CD4-positive, CD25-positive, alpha-beta regulatory T cell (primary cell): ENCODE measurements at regions not wholly inside any gene's neighbourhood (a gene's known extent, or its start where the extent isn't known, plus 50 kb on each side); places are given as distances from the start of the nearest gene placed in this dataset.
A peak's percentile ranks its signal among the peaks of the same experiment; 100 is the strongest.
"Not testable (repeated sequence)": the region's sequence is repeated elsewhere in the genome, so short reads cannot be mapped to it uniquely, and the experiment has no call there.

Experiments
- ATAC-seq, 2 donors: fragments of 150-1000 bp; cut with Tn5 transposase; one replicate each; pipeline ENCODE4 v1.10.0; 2021; ENCODE audit warnings: low read depth in 2 of 2, moderate number of reproducible peaks in 2 of 2, moderate library complexity in 1 of 2
- DNase-seq, 3 donors: peaks; one replicate each; pipeline versions ENCODE4 v3.0.0 to v3.0.0-alpha.2; 2012 to 2022; ENCODE audit warnings: mixed read lengths in 1 of 3
- H3K27ac ChIP-seq: one replicate; pipeline ENCODE4 v1.7.0; 2013; ENCODE audit warnings: mild to moderate bottlenecking, low read length; ENCODE audit not compliant: insufficient read depth, poor library complexity, severe bottlenecking
- H3K27me3 ChIP-seq: one replicate; pipeline ENCODE4 v1.7.0; 2013; ENCODE audit warnings: low read length; ENCODE audit not compliant: control insufficient read depth, insufficient read depth
- H3K36me3 ChIP-seq: one replicate; pipeline ENCODE4 v1.7.0; 2013; ENCODE audit warnings: mild to moderate bottlenecking, low read length, moderate library complexity; ENCODE audit not compliant: control insufficient read depth, insufficient read depth
- H3K4me1 ChIP-seq: 2 replicates; pipeline ENCODE4 v1.7.0; 2013; ENCODE audit warnings: mild to moderate bottlenecking, low read length; ENCODE audit not compliant: insufficient read depth, control insufficient read depth, poor library complexity, severe bottlenecking
- H3K4me3 ChIP-seq: one replicate; pipeline ENCODE4 v1.7.0; 2013; ENCODE audit warnings: low read depth, mild to moderate bottlenecking, low read length, moderate library complexity
- H3K9me3 ChIP-seq, 2 experiments: 1 replicate in 1 of 2; 2 replicates in 1 of 2; pipeline ENCODE4 v1.7.0; 2013; ENCODE audit warnings: low read length in 2 of 2, mild to moderate bottlenecking in 1 of 2, moderate library complexity in 1 of 2; ENCODE audit not compliant: control insufficient read depth in 2 of 2
- H3K27ac Mint-ChIP-seq, 3 donors: one replicate each; pipeline ENCODE4 v1.8.0; 2020 to 2022; ENCODE audit warnings: mild to moderate bottlenecking in 3 of 3, mixed read lengths in 3 of 3, moderate library complexity in 2 of 3
- H3K27me3 Mint-ChIP-seq: one replicate; pipeline ENCODE4 v1.8.0; 2022; ENCODE audit warnings: mild to moderate bottlenecking, mixed read lengths
- H3K36me3 Mint-ChIP-seq: one replicate; pipeline ENCODE4 v1.8.0; 2020; ENCODE audit warnings: mixed read lengths
- H3K4me1 Mint-ChIP-seq, 4 donors: one replicate each; pipeline ENCODE4 v1.8.0; 2020 to 2022; ENCODE audit warnings: mixed read lengths in 4 of 4, mild to moderate bottlenecking in 1 of 4
- H3K4me3 Mint-ChIP-seq, 4 donors: one replicate each; pipeline ENCODE4 v1.8.0; 2020 to 2022; ENCODE audit warnings: mild to moderate bottlenecking in 4 of 4, mixed read lengths in 4 of 4, moderate library complexity in 3 of 4
- H3K9me3 Mint-ChIP-seq, 7 donors: one replicate each; pipeline ENCODE4 v1.8.0; 2020 to 2022; ENCODE audit warnings: mixed read lengths in 7 of 7, mild to moderate bottlenecking in 3 of 7, moderate library complexity in 2 of 7

DNA sequence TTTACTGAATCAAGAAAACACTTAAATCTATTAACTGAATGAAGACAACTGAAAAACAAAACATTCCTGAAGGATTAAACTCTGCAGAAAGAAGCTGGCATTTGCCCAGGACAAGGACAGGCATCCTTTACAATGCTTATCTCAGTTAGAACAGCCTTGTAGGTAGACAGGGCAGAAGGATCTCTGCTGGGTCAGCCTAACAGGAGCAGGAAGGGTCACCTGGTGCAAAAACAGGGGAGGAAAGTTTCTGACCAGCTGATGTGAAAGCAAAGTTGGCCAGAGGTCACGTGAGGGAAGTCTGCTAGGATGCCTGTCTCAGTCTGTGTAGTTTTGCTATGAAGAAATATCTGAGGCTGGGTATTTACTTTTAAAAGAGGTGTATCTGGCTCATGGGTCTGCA lies 348.6 kb downstream of the ANAPC1 start:
- ATAC-seq (no peak), DNase-seq (peak in 1 of 3 donors; percentile 18)
- Mint-ChIP-seq H3K4me1 (peaks cover 15 to 39% (median 22%) of the 10 kb centered on the region in 4 donors), H3K27me3 (no peaks in the 10 kb centered on the region), H3K4me3 (peak overlapping the region in 3 of 4 donors; percentile 57 to 82 (median 69)), H3K36me3 (no peaks in the 10 kb centered on the region), H3K27ac (peak overlapping the region; percentile 89 to 96 (median 96)), H3K9me3 (peaks cover 0 to 2% (median 0%) of the 10 kb centered on the region in 7 donors)
- no peaks in the 10 kb centered on the region for H3K9me3 ChIP-seq
- H3K36me3 ChIP-seq: no peaks in the 10 kb centered on the region
- peak overlapping the region; percentile 79 for H3K27ac ChIP-seq
- no peaks in the 10 kb centered on the region for H3K27me3 ChIP-seq
- peaks cover 19% of the 10 kb centered on the region for H3K4me1 ChIP-seq
- H3K4me3 ChIP-seq: peak overlapping the region; percentile 67

GRCh38 chr2:111537078-111537655 lies 346.8 kb downstream of the ANAPC1 start:
- Mint-ChIP-seq H3K27ac (peak overlapping the region in 1 of 3 donors; percentile 96), H3K4me3 (peak overlapping the region in 2 of 4 donors; percentile 52 to 54), H3K9me3 (peaks cover 0 to 2% (median 0%) of the 10 kb centered on the region in 7 donors), H3K4me1 (peaks cover 15 to 38% (median 22%) of the 10 kb centered on the region in 4 donors), H3K27me3 (no peaks in the 10 kb centered on the region), H3K36me3 (no peaks in the 10 kb centered on the region)
- Histone ChIP-seq H3K9me3 (no peaks in the 10 kb centered on the region), H3K4me3 (no peak overlapping the region), H3K27me3 (no peaks in the 10 kb centered on the region), H3K4me1 (peaks cover 19% of the 10 kb centered on the region), H3K36me3 (no peaks in the 10 kb centered on the region), H3K27ac (no peak overlapping the region)
- ATAC-seq (no peak), DNase-seq (no peak)

- DNase-seq, H3K36me3 ChIP-seq, H3K36me3 Mint-ChIP-seq, H3K9me3 ChIP-seq, H3K27ac ChIP-seq, H3K4me3 ChIP-seq, H3K4me3 Mint-ChIP-seq, H3K27ac Mint-ChIP-seq, H3K4me1 ChIP-seq, H3K27me3 ChIP-seq, H3K9me3 Mint-ChIP-seq, H3K27me3 Mint-ChIP-seq, ATAC-seq: not testable (repeated sequence)
- peaks cover 2 to 16% (median 9%) of the 10 kb centered on the region in 4 donors for H3K4me1 Mint-ChIP-seq
Observed at GRCh38 chr2:111539991-111540390, 344.0 kb downstream of the ANAPC1 start.

DNA sequence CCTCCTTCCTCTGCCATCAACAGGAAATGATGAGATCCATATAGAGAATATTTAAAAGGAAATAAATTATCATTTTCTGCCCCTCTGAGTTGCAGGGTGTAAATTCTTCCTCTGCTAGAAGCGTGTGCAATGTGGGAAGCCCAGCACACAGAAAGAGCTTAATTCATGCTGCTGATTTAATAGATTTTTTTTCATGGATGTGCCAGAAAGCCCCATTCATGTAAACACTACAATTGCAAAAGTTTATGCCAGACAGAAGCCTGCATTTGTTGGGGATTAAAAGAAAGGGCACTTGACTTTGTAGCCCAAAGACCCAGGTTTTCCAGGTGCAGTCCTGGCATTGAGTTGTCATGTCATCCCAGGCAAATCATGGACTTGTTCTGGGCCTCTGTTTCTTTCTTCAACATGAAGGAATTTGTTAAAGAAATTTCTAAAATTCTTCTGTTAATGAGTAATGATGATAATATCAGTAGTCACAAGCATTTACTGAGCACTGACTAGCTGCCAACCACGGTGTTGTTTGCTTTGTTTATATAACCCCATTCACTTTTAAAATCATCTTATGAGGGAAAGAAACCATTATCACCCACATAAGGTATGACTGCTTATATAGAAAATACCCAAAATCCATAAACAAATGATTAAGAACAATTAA lies 341.7 kb downstream of the ANAPC1 start:
- not testable (repeated sequence) for H3K27me3 Mint-ChIP-seq, H3K9me3 ChIP-seq, H3K4me3 ChIP-seq, H3K4me1 Mint-ChIP-seq, H3K4me1 ChIP-seq, H3K9me3 Mint-ChIP-seq, H3K27ac ChIP-seq, DNase-seq, H3K27ac Mint-ChIP-seq, ATAC-seq, H3K36me3 ChIP-seq, H3K36me3 Mint-ChIP-seq, H3K4me3 Mint-ChIP-seq, H3K27me3 ChIP-seq

DNA sequence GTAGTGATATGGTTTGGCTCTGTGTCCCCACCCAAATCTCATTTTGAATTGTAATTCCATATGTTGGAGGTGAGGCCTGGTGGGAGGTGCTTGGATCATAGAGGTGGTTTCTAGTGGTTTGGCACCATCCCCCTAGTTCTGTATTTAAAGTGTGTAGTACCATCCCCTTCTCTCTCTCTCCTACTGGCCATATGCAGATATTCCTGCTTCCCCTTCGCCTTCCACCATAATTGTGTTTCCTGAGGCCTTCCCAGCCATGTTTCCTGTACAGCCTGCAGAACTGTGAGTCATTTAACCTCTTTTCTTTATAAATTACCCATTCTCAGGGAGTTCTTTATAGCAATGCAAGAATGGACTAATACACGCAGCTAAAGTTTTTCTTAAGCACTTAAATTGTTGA lies 340.0 kb downstream of the ANAPC1 start:
- H3K4me3 ChIP-seq, H3K4me3 Mint-ChIP-seq, H3K27ac ChIP-seq, H3K36me3 ChIP-seq, H3K4me1 ChIP-seq, H3K27ac Mint-ChIP-seq, H3K27me3 ChIP-seq, H3K36me3 Mint-ChIP-seq, H3K9me3 ChIP-seq, DNase-seq, H3K27me3 Mint-ChIP-seq, H3K4me1 Mint-ChIP-seq, ATAC-seq, H3K9me3 Mint-ChIP-seq: not testable (repeated sequence)

DNA sequence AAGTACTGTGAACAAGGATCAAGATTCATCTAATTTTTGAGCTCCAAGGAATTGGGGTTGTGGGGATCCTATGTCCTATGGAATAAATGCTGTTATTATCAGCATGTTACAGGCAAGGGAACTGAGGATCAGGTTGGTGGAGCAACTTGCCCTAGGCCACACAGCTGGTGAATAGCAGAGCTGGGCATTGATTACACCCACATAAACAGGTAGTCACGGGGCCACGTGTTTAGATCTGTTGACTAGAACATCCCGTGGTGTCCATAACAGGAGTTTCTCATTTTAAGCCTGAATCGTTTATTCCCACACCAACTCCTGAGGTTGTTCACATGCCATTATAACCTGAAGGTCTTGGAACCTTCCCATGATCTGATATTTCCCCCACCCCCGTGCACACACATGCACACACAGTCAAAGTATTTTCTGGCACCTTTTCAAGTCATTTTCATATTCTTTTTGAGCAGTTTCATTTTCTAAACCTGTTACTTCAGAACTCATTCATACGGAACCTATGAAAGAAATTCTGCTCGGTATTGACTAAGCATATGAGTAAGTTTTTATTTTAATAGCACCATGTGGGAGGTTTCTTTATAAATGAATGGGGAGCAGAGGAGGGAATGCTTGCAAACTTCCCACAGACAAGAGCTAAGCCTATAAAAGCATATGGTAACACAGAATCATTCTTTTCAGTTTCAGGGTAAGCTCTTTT lies 338.1 kb downstream of the ANAPC1 start:
- not testable (repeated sequence) for H3K27ac ChIP-seq, H3K4me1 Mint-ChIP-seq, H3K36me3 ChIP-seq, H3K36me3 Mint-ChIP-seq, H3K4me3 Mint-ChIP-seq, H3K9me3 ChIP-seq, H3K4me1 ChIP-seq, H3K27me3 Mint-ChIP-seq, H3K27ac Mint-ChIP-seq, H3K27me3 ChIP-seq, H3K4me3 ChIP-seq, H3K9me3 Mint-ChIP-seq
- ATAC-seq (peak; percentile 52 to 59), DNase-seq (peak in 1 of 3 donors; percentile 30)

DNA sequence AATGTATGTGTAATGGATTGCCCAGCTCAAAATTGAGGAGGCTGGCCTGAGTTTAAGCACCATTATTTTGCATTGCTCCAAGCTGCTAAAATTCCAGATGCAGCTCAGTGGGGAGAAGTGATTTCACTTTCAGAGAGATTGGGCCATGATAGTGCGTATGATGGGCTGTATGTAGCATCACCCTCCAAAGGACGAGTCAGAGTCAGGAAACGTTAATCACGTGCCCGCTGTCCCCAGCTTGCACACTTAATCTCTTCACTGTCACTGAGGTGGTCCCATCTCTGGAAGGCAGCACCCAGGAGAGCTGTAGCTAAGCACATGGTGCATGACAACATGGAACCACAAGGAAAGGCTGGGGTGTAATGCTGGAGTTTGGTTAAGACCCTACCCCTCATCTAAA lies 337.4 kb downstream of the ANAPC1 start:
- H3K27me3 Mint-ChIP-seq, H3K4me3 ChIP-seq, H3K27ac ChIP-seq, H3K27me3 ChIP-seq, H3K9me3 ChIP-seq, H3K27ac Mint-ChIP-seq, H3K4me1 ChIP-seq, DNase-seq, H3K36me3 Mint-ChIP-seq, H3K9me3 Mint-ChIP-seq, H3K4me1 Mint-ChIP-seq, H3K36me3 ChIP-seq: not testable (repeated sequence)
- ATAC-seq: peak in 1 of 2 donors; percentile 40
- H3K4me3 Mint-ChIP-seq: peak overlapping the region in 2 of 4 donors; percentile 26 to 43

DNA sequence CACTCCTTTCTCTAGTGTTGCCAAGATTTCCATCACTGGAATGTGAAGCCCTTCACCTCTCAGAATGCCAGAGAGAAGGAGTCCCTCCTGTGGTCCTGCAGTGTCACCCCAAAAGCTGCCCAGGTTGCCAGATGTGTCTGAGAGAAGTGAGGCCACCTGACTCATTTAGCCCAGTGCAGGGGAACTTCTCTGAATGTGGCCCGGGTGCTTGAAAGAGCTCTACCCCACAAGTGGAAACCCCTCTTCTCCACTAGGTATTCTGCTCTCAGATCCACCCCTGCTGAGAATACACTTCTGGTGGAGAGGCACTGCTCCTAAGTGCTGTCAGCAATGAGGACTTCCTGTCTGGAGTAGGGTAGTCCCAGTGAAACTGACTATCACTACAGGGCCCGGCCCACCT lies 334.8 kb downstream of the ANAPC1 start:
- H3K36me3 ChIP-seq, H3K27ac Mint-ChIP-seq, H3K4me1 ChIP-seq, H3K9me3 Mint-ChIP-seq, DNase-seq, H3K27me3 ChIP-seq, H3K27me3 Mint-ChIP-seq, H3K4me3 ChIP-seq, H3K36me3 Mint-ChIP-seq, H3K4me3 Mint-ChIP-seq, H3K27ac ChIP-seq, H3K9me3 ChIP-seq, H3K4me1 Mint-ChIP-seq, ATAC-seq: not testable (repeated sequence)
